ENCODE measurements at regions not wholly inside any gene's neighbourhood (a gene's known extent, or its start where the extent isn't known, plus 50 kb on each side); places are given as distances from the start of the nearest gene placed in this dataset.

- no peak for TF ChIP-seq HDGF (IDR thresholded peaks at IDR 0.05; ENCODE audit: borderline replicate concordance)
- no peak for TF ChIP-seq L3MBTL2 (conservative IDR thresholded peaks at IDR 0.05)
- TF ChIP-seq NFRKB (IDR thresholded peaks at IDR 0.05): no peak
- TF ChIP-seq PKNOX1 (IDR thresholded peaks at IDR 0.05): peak; percentile 23; the same call in 1 of the 2 replicates
- TF ChIP-seq ARNT (IDR thresholded peaks at IDR 0.05): no peak
Measured at GRCh38 chr12:46534327-46534840, 161.8 kb upstream of the SLC38A2 start.

Measured in HEK293T (cell line).